GM23338 (cell line): ENCODE measurements at regions not wholly inside any gene's neighbourhood (a gene's known extent, or its start where the extent isn't known, plus 50 kb on each side); places are given as distances from the start of the nearest gene placed in this dataset.

ENCODE experiments used
- CREB1 ChIP-seq: fragments of 250-450 bp; sonication (Bioruptor Pico); IDR thresholded peaks from 2 replicates; pipeline ENCODE4 v1.5.0; 2020; ENCODE audit warnings: low read depth, mild to moderate bottlenecking, moderate library complexity
- CTCF ChIP-seq, 2 experiments: fragments of 200-600 bp in 1 of 2; sonication (generic) in 1 of 2; conservative IDR thresholded peaks; 2 replicates each; pipeline versions ENCODE4 v1.5.1 to v1.6.1; 2016 to 2017; ENCODE audit warnings: antibody characterized with exemption in 2 of 2, low read depth in 2 of 2, mild to moderate bottlenecking in 2 of 2, moderate library complexity in 1 of 2
- EZH2 ChIP-seq: fragments of 200-600 bp; sonication (generic); IDR thresholded peaks from one replicate; pipeline ENCODE4 v1.8.0; 2017; ENCODE audit warnings: antibody characterized with exemption, mild to moderate bottlenecking, low read depth; ENCODE audit not compliant: unreplicated experiment
- EZH2phosphoT487 ChIP-seq: fragments of 200-600 bp; sonication (generic); IDR thresholded peaks from one replicate; pipeline ENCODE4 v1.8.1; 2018; ENCODE audit warnings: antibody characterized with exemption; ENCODE audit not compliant: unreplicated experiment
- JUNB ChIP-seq: IDR thresholded peaks from one replicate; pipeline ENCODE4 v1.6.1; 2016; ENCODE audit warnings: antibody characterized with exemption; ENCODE audit not compliant: unreplicated experiment
- NANOG ChIP-seq: IDR thresholded peaks from 2 replicates; pipeline ENCODE4 v1.6.1; 2016; ENCODE audit warnings: antibody characterized with exemption, borderline replicate concordance
- POLR2AphosphoS5 ChIP-seq: IDR thresholded peaks from 2 replicates; pipeline ENCODE4 v1.6.1; 2016; ENCODE audit warnings: antibody characterized with exemption, low read depth
- STAT1 ChIP-seq: IDR thresholded peaks from one replicate; pipeline ENCODE4 v1.6.1; 2016; ENCODE audit warnings: antibody characterized with exemption; ENCODE audit not compliant: unreplicated experiment
- ZNF114 ChIP-seq: fragments of 250-450 bp; sonication (Bioruptor Pico); IDR thresholded peaks from 2 replicates; pipeline ENCODE4 v1.5.0; 2020; ENCODE audit warnings: mild to moderate bottlenecking, moderate library complexity
- TF ChIP-seq, protein P1 (sequence below): IDR thresholded peaks from one replicate; pipeline ENCODE4 v1.6.1; 2018; ENCODE audit warnings: antibody characterized with exemption; ENCODE audit not compliant: unreplicated experiment
- TF ChIP-seq, protein P2 (sequence below): IDR thresholded peaks from 2 replicates; pipeline ENCODE4 v1.6.1; 2016; ENCODE audit warnings: antibody characterized with exemption

DNA sequence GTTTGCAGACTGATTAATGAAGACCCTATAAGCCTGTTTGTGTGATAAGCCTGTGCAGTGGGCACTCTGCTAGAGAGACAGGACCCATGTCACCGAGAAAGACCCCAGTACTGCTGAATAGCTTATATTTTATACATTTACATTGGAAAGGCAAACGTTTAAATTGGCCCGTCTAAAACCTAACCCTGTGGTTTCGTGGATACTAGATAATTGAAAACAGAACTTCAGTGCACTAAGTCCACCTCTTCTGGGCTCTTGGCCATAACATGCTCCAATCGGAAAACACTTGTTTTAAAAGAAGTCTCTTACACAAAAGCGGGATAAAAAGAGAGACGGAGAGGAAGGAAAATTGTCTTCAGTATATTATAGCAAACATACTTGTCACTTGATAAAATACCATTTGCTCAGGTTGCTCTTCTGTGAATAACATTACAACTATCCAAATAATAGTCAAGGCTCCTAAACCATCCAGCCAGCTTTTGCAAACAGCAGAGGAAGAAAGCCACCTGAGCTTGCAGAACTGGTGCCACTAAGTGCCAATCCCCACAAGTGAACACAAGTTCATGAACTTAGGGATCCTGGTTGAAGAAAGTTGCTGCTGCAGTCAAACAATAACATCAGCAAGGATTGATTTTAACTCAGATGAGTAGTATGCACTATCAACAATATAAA lies 218.4 kb upstream of the FN1 start:
- TF ChIP-seq CREB1 (CRISPR knock-in tag) (no peak), CTCF (conservative IDR thresholded peaks at IDR 0.05; ENCODE audit: low read depth in 2 of 2) (no peak), EZH2 (no peak), POLR2AphosphoS5 (no peak), NANOG (no peak), ZNF114 (CRISPR knock-in tag) (no peak), STAT1 (no peak), JUNB (no peak), EZH2phosphoT487 (no peak)
- TF ChIP-seq, protein P1, sequence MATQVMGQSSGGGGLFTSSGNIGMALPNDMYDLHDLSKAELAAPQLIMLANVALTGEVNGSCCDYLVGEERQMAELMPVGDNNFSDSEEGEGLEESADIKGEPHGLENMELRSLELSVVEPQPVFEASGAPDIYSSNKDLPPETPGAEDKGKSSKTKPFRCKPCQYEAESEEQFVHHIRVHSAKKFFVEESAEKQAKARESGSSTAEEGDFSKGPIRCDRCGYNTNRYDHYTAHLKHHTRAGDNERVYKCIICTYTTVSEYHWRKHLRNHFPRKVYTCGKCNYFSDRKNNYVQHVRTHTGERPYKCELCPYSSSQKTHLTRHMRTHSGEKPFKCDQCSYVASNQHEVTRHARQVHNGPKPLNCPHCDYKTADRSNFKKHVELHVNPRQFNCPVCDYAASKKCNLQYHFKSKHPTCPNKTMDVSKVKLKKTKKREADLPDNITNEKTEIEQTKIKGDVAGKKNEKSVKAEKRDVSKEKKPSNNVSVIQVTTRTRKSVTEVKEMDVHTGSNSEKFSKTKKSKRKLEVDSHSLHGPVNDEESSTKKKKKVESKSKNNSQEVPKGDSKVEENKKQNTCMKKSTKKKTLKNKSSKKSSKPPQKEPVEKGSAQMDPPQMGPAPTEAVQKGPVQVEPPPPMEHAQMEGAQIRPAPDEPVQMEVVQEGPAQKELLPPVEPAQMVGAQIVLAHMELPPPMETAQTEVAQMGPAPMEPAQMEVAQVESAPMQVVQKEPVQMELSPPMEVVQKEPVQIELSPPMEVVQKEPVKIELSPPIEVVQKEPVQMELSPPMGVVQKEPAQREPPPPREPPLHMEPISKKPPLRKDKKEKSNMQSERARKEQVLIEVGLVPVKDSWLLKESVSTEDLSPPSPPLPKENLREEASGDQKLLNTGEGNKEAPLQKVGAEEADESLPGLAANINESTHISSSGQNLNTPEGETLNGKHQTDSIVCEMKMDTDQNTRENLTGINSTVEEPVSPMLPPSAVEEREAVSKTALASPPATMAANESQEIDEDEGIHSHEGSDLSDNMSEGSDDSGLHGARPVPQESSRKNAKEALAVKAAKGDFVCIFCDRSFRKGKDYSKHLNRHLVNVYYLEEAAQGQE: no peak
- TF ChIP-seq, protein P2, sequence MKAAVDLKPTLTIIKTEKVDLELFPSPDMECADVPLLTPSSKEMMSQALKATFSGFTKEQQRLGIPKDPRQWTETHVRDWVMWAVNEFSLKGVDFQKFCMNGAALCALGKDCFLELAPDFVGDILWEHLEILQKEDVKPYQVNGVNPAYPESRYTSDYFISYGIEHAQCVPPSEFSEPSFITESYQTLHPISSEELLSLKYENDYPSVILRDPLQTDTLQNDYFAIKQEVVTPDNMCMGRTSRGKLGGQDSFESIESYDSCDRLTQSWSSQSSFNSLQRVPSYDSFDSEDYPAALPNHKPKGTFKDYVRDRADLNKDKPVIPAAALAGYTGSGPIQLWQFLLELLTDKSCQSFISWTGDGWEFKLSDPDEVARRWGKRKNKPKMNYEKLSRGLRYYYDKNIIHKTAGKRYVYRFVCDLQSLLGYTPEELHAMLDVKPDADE: no peak
